Fibroblast of mammary gland (primary cell): ENCODE measurements at regions not wholly inside any gene's neighbourhood (a gene's known extent, or its start where the extent isn't known, plus 50 kb on each side); places are given as distances from the start of the nearest gene placed in this dataset.
"Not testable (repeated sequence)": the region's sequence is repeated elsewhere in the genome, so short reads cannot be mapped to it uniquely, and the experiment has no call there.

ENCODE experiments used
- DNase-seq: peaks from one replicate; pipeline ENCODE4 v3.0.0-alpha.2; 2010; ENCODE audit warnings: low read depth
- H3K4me3 ChIP-seq: 2 replicates; pipeline ENCODE4 v1.5.1; 2011; ENCODE audit warnings: low read depth, mild to moderate bottlenecking, low read length, moderate library complexity; ENCODE audit not compliant: control insufficient read depth
- TF ChIP-seq, protein P1 (sequence below): conservative IDR thresholded peaks from 2 replicates; pipeline ENCODE4 v1.5.1; 2011; ENCODE audit warnings: low read depth, low read length, inconsistent platforms; ENCODE audit not compliant: control insufficient read depth, insufficient read depth

DNA sequence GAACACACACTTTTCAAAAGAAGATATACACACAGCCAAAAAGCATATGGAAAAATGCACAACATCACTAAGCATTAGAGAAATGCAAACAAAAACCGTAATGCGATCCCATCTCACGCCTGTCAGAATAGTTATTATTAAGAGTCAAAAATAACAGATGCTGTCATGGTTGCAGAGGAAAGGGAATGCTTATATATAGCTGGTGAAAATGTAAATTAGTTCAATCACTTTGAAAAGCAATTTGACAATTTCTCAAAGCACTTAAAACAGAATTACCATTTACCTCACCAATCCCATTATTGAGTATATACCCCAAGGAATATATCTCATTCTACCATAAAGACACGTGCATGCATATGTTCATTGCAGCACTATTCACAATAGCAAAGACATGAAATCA is 126.8 kb upstream of the MRPS30 start:
- TF ChIP-seq, protein P1, sequence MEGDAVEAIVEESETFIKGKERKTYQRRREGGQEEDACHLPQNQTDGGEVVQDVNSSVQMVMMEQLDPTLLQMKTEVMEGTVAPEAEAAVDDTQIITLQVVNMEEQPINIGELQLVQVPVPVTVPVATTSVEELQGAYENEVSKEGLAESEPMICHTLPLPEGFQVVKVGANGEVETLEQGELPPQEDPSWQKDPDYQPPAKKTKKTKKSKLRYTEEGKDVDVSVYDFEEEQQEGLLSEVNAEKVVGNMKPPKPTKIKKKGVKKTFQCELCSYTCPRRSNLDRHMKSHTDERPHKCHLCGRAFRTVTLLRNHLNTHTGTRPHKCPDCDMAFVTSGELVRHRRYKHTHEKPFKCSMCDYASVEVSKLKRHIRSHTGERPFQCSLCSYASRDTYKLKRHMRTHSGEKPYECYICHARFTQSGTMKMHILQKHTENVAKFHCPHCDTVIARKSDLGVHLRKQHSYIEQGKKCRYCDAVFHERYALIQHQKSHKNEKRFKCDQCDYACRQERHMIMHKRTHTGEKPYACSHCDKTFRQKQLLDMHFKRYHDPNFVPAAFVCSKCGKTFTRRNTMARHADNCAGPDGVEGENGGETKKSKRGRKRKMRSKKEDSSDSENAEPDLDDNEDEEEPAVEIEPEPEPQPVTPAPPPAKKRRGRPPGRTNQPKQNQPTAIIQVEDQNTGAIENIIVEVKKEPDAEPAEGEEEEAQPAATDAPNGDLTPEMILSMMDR, result no peak
- DNase-seq, result no peak
- no peak overlapping the region for H3K4me3 ChIP-seq

GRCh38 chr5:44679214-44679613 is 129.5 kb upstream of the MRPS30 start:
- no peak overlapping the region for H3K4me3 ChIP-seq
- DNase-seq, result no peak
- TF ChIP-seq, protein P1, result no peak

GRCh38 chr5:44675296-44675695 is 133.5 kb upstream of the MRPS30 start:
- TF ChIP-seq, protein P1, result no peak
- no peak for DNase-seq
- no peak overlapping the region for H3K4me3 ChIP-seq

GRCh38 chr5:44674461-44674860 is 134.3 kb upstream of the MRPS30 start:
- no peak overlapping the region for H3K4me3 ChIP-seq
- DNase-seq, result no peak
- TF ChIP-seq, protein P1, result no peak

DNA sequence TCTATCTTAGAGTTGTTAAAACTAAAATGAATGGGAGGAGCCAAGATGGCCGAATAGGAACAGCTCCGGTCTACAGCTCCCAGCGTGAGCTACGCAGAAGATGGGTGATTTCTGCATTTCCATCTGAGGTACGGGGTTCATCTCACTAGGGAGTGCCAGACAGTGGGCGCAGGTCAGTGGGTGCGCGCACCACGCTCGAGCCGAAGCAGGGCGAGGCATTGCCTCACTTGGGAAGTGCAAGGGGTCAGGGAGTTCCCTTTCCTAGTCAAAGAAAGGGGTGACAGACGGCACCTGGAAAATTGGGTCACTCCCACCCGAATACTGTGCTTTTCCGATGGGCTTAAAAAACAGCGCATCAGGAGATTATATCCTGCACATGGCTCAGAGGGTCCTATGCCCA is 140.3 kb upstream of the MRPS30 start:
- not testable (repeated sequence) for DNase-seq, H3K4me3 ChIP-seq

- no peak overlapping the region for H3K4me3 ChIP-seq
- peak; percentile 99 for DNase-seq
- TF ChIP-seq, protein P1, result no peak
Observed at GRCh38 chr5:44665101-44665701, 143.5 kb upstream of the MRPS30 start.

- TF ChIP-seq, protein P1, result no peak
- no peak for DNase-seq
- no peak overlapping the region for H3K4me3 ChIP-seq
Observed at GRCh38 chr5:44664711-44665100, 144.0 kb upstream of the MRPS30 start.
